Fibroblast of mammary gland (primary cell): ENCODE measurements at regions not wholly inside any gene's neighbourhood (a gene's known extent, or its start where the extent isn't known, plus 50 kb on each side); places are given as distances from the start of the nearest gene placed in this dataset.

Source experiments
- DNase-seq: peaks from one replicate; pipeline ENCODE4 v3.0.0-alpha.2; 2010; ENCODE audit warnings: low read depth
- H3K4me3 ChIP-seq: 2 replicates; pipeline ENCODE4 v1.5.1; 2011; ENCODE audit warnings: low read depth, mild to moderate bottlenecking, low read length, moderate library complexity; ENCODE audit not compliant: control insufficient read depth
- TF ChIP-seq, protein P1 (sequence below): conservative IDR thresholded peaks from 2 replicates; pipeline ENCODE4 v1.5.1; 2011; ENCODE audit warnings: low read depth, low read length, inconsistent platforms; ENCODE audit not compliant: control insufficient read depth, insufficient read depth

DNA sequence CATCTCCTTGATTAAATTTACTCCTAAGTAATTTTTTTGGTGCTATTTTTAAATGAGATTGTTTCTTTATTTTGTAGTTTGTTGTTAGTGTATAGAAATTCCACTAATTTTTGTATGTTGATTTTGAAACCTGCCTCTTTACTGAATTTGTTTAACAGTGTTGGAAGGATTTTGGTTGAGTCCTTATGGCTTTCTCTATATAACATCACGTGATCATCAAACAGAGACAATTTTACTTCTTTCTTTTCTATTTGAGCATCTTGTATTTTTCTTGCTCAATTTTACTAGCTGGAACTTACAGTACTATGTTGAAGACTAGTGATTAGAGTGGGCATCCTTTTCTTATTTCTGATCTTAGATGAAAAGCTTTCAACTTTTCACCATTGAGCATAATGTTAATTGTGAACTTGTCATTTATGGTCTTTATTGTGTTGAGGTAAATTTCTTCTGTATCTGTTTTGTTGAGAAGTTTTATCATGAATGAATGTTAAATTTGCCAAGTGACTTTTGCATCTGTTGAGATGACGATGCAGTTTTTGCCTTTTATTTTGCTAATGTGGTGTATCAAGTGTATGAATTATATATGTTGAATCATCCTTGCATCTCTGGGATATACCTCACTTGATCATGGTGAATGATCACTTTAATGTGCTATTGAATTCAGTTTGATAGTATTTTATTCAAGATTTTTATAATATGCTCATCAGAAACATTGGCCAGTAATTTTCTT, 645.3 kb upstream of the DDX18 start:
- TF ChIP-seq, protein P1, sequence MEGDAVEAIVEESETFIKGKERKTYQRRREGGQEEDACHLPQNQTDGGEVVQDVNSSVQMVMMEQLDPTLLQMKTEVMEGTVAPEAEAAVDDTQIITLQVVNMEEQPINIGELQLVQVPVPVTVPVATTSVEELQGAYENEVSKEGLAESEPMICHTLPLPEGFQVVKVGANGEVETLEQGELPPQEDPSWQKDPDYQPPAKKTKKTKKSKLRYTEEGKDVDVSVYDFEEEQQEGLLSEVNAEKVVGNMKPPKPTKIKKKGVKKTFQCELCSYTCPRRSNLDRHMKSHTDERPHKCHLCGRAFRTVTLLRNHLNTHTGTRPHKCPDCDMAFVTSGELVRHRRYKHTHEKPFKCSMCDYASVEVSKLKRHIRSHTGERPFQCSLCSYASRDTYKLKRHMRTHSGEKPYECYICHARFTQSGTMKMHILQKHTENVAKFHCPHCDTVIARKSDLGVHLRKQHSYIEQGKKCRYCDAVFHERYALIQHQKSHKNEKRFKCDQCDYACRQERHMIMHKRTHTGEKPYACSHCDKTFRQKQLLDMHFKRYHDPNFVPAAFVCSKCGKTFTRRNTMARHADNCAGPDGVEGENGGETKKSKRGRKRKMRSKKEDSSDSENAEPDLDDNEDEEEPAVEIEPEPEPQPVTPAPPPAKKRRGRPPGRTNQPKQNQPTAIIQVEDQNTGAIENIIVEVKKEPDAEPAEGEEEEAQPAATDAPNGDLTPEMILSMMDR = no peak
- H3K4me3 ChIP-seq = no peak overlapping the region
- DNase-seq = no peak

- no peak overlapping the region for H3K4me3 ChIP-seq
- TF ChIP-seq, protein P1 = no peak
- DNase-seq = no peak
These were observed 643.6 kb upstream of the DDX18 start for GRCh38 chr2:117170897-117171296.

- TF ChIP-seq, protein P1 = no peak
- H3K4me3 ChIP-seq = no peak overlapping the region
- no peak for DNase-seq
These were observed 635.1 kb upstream of the DDX18 start for GRCh38 chr2:117179405-117179804.

GRCh38 chr2:117190856-117191559, 623.5 kb upstream of the DDX18 start:
- no peak for DNase-seq
- TF ChIP-seq, protein P1 = no peak
- no peak overlapping the region for H3K4me3 ChIP-seq

DNA sequence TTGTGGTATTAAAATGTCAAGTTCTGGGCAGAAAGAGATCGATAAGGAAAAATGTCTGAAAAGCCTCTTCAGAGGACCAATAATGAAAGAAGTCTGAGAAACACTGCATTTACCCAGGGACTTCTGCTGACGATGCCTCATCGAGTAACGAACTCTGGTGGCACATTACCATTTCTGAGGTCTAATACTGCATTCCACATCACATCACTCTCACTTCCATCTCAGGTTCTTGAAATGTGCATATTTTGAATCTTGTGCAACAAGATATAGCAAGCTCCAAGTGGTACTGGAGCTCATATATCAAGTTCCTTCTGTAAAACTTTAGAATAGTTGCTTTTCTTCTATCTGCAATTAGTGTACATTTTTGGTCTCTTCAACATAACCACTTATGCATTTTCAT, 619.1 kb upstream of the DDX18 start:
- no peak for DNase-seq
- H3K4me3 ChIP-seq = no peak overlapping the region
- TF ChIP-seq, protein P1 = no peak

DNA sequence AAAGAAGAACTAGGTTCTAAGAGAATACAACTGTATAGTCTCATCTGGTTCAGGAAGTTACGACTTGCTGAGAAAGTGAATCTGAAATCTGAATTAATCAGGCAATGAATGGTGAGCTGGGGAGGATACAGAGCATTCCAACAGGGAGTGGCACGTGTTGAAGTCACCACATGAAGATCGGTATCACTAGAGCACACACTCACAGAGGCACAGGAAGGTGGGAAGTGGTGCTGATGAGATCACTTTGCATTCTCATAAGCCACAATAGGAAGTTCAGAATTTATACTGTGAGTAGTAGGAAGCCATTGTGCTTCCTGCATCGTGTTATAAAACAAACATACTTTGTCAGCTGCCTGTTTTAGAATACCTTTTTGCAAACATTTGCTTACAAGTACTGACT, 615.0 kb upstream of the DDX18 start:
- TF ChIP-seq, protein P1 = no peak
- no peak for DNase-seq
- H3K4me3 ChIP-seq = no peak overlapping the region

- DNase-seq = no peak
- no peak overlapping the region for H3K4me3 ChIP-seq
- TF ChIP-seq, protein P1 = no peak
These were observed 601.9 kb upstream of the DDX18 start for GRCh38 chr2:117212562-117212961.
